Spinal cord (tissue), 9 donors: ENCODE measurements at regions not wholly inside any gene's neighbourhood (a gene's known extent, or its start where the extent isn't known, plus 50 kb on each side); places are given as distances from the start of the nearest gene placed in this dataset.
"Not testable (repeated sequence)": the region's sequence is repeated elsewhere in the genome, so short reads cannot be mapped to it uniquely, and the experiment has no call there.

Experiments
- DNase-seq, 6 donors: peaks; one replicate each; pipeline versions ENCODE4 v3.0.0 to v3.0.0-alpha.2; 2013 to 2015; ENCODE audit warnings: low spot score in 6 of 6, low read depth in 4 of 6
- H3K27ac ChIP-seq: one replicate; pipeline ENCODE4 v1.5.1; 2013; ENCODE audit warnings: low read depth, low read length, control low read depth
- H3K27me3 ChIP-seq: one replicate; pipeline ENCODE4 v1.6.1; 2013; ENCODE audit warnings: low read length; ENCODE audit not compliant: control insufficient read depth, insufficient read depth
- H3K36me3 ChIP-seq: one replicate; pipeline ENCODE4 v1.6.1; 2013; ENCODE audit warnings: low read length; ENCODE audit not compliant: control insufficient read depth, insufficient read depth
- H3K4me1 ChIP-seq: one replicate; pipeline ENCODE4 v1.6.1; 2013; ENCODE audit warnings: low read length; ENCODE audit not compliant: control insufficient read depth, insufficient read depth
- H3K4me3 ChIP-seq: one replicate; pipeline ENCODE4 v1.5.1; 2013; ENCODE audit warnings: low read depth, low read length, control low read depth
- H3K9me3 ChIP-seq: one replicate; pipeline ENCODE4 v1.6.1; 2013; ENCODE audit warnings: low read length; ENCODE audit not compliant: control insufficient read depth, insufficient read depth
- WGBS: methylation state at CpG from one replicate; pipeline ENCODE4 v1.1.5; 2013; ENCODE audit warnings: missing lambda C conversion rate; ENCODE audit not compliant: insufficient coverage; 5-methylcytosine and 5-hydroxymethylcytosine counted together
- donor health status: healthy.

DNA sequence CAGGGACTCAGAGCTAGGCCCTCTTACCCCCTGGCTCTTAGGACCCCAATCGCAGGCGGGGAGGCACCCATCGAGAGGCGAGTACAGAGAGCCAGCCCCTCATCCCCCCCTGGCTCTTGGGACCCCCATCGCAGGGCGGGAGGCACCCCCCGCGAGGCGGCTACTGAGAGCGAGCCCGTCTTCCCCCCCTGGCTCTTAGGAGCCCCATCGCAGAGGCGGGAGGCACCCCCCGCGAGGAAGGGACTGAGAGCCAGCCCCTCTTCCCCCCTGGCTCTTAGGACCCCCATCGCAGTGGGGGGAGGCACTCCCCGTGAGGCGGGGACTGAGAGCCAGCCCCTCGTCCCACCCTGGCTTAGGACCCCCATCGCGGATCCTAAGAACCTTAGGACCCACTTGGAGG lies 2422.1 kb upstream of the PCDH20 start:
- H3K4me3 ChIP-seq, H3K27me3 ChIP-seq, H3K27ac ChIP-seq, DNase-seq, H3K36me3 ChIP-seq, H3K4me1 ChIP-seq, H3K9me3 ChIP-seq: not testable (repeated sequence)
- WGBS: 100% methylated on average over 8 of the region's 21 CpGs

DNA sequence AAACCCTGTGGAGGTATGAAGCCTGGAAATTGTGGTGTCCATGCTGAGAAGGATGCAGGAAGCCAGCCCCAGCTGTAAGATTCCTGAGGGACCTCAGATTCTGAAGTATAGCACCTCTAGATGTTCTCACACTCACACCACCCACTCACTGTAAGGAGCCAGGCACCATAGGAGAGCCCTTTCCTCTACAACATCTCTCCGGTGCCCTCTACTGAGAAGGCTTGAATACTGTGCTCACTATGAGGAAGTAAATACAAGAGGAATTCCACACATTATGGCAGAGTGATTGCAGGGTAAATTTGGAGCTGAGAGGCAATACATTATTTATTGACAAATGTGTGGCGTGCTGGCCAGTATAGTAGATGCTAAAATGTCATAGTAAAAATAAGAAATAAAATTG lies 2414.0 kb upstream of the PCDH20 start:
- WGBS: no CpG with 5 or more reads among the region's 2 CpGs
- not testable (repeated sequence) for H3K4me3 ChIP-seq, H3K27ac ChIP-seq, H3K4me1 ChIP-seq, DNase-seq, H3K27me3 ChIP-seq, H3K9me3 ChIP-seq, H3K36me3 ChIP-seq

DNA sequence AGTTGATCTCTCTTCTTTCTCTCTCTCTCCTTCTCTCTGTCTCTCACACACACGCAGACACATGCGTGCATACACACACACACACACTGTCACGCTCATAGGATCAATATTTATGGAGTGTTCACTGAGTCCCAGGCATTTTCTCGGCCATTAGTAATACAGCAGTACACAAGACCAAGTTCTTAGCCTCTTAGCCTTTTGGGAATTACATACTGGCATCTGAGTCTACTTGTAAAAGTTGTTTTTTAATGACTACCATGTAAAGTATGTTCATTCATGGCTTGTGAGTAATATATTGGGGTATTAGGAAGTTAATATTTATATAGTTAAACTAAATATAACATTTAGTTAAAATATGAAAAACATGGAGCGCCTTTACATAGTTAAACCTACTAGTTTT lies 2406.1 kb upstream of the PCDH20 start:
- H3K4me3 ChIP-seq, DNase-seq, H3K27me3 ChIP-seq, H3K36me3 ChIP-seq, H3K9me3 ChIP-seq, H3K4me1 ChIP-seq, H3K27ac ChIP-seq: not testable (repeated sequence)
- WGBS: no CpG with 5 or more reads among the region's 5 CpGs

DNA sequence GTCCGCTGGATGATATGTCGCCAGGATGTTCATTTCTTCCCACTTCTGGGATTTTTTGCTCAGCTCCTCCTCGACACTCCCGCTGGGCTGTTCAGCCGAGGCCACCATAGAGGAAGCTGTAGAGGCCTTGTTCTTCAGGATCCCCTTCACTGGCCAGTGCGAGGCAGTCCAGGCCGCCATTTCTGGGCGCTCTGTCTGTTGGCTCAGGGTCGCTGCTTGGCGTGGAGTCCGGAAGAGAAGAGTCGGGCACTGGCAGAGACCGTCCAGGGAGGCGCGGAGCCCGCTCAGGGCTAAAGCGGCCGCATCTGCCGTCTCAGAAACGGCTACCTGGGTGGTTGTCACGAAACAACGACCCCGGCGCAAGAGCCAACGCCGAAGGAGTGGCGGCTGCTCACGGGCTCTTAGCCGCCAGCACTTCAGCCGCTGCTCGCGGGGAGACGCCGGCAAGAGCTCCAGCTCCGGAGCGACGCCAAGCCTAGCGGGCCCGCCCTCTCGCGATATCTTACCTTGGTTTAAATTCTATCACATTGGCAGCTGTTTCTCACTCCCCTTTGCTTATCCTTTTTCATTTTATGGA lies 2395.9 kb upstream of the PCDH20 start:
- DNase-seq, H3K9me3 ChIP-seq, H3K4me3 ChIP-seq, H3K36me3 ChIP-seq, H3K27ac ChIP-seq, H3K27me3 ChIP-seq, H3K4me1 ChIP-seq: not testable (repeated sequence)
- WGBS: 93% methylated on average over 32 of the region's 41 CpGs

DNA sequence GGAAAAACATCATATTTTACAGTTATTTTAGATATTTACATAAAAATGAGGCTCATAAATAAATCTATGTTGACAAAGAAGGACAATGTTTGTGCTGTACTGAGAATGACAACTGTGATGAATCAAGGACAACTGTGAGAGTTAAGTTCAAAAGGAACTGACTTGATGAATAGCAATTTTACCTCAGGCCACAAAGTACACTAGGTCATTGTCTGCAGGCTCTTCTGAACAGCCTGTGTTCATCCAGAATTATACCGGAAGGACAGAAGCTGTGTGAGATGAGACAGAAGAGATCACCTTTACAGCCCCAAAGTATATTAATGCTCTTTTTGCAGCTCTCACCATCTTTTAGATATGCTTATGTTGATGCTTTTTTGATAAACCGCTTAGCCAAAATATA lies 2375.5 kb upstream of the PCDH20 start:
- not testable (repeated sequence) for DNase-seq
- WGBS: no CpG with 5 or more reads among the region's 2 CpGs

DNA sequence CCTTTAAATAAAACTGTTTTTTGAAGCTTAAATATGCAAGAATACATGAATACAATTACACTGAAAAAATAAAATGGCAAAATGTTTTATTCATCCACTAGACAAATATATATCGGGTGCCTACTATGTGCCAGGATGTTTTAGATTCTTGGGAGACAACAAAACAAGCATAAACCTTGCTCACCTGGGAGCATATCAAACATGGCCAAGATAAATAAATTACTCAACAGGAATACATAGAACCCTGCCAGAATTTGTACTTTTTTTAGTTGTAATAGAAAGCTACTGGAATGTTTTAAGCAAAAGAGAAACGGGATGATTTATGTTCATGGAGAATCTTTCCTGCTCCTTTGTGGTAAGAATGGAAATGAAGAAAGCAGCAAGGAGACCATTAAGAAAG lies 2358.5 kb upstream of the PCDH20 start:
- no peak overlapping the region for H3K4me3 ChIP-seq
- no peaks in the 10 kb centered on the region for H3K36me3 ChIP-seq
- no peak overlapping the region for H3K27ac ChIP-seq
- H3K4me1 ChIP-seq: no peaks in the 10 kb centered on the region
- DNase-seq: no peak
- no peaks in the 10 kb centered on the region for H3K9me3 ChIP-seq
- H3K27me3 ChIP-seq: no peaks in the 10 kb centered on the region
- 60% methylated on average over 1 of the region's 2 CpGs for WGBS

More for the DNA sequence above, 2375.5 kb upstream of the PCDH20 start:
- not testable (repeated sequence) for H3K4me3 ChIP-seq, H3K27ac ChIP-seq, H3K27me3 ChIP-seq, H3K9me3 ChIP-seq, H3K36me3 ChIP-seq, H3K4me1 ChIP-seq

DNA sequence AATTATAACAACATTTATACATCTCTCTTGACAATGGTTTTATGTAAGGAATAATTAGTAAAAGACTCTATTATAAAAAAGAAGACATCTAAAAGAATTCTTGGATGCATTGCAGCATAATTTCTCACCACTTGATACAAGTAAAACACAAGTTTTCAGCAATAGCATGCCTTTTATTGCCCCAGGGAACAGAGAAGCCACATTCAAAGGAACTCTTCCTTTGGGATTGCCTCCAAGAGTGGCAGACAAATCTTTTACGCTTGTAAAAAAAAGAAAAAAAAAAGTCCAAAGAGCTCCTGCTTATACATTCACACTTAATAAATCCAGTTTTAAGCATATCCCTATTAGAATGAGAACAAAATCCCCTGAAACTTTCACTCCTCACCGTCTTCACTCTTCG lies 2357.8 kb upstream of the PCDH20 start:
- H3K36me3 ChIP-seq: no peaks in the 10 kb centered on the region
- DNase-seq: peak in 2 of 6 donors; percentile 9 to 21
- H3K9me3 ChIP-seq: no peaks in the 10 kb centered on the region
- H3K4me3 ChIP-seq: no peak overlapping the region
- H3K27ac ChIP-seq: no peak overlapping the region
- 35% methylated on average over 2 of the region's 3 CpGs for WGBS
- no peaks in the 10 kb centered on the region for H3K4me1 ChIP-seq
- H3K27me3 ChIP-seq: no peaks in the 10 kb centered on the region

DNA sequence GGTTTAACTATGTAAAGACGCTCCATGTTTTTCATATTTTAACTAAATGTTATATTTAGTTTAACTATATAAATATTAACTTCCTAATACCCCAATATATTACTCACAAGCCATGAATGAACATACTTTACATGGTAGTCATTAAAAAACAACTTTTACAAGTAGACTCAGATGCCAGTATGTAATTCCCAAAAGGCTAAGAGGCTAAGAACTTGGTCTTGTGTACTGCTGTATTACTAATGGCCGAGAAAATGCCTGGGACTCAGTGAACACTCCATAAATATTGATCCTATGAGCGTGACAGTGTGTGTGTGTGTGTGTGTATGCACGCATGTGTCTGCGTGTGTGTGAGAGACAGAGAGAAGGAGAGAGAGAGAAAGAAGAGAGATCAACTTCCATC lies 2342.0 kb upstream of the PCDH20 start:
- no CpG with 5 or more reads among the region's 5 CpGs for WGBS
- H3K4me3 ChIP-seq, H3K9me3 ChIP-seq, H3K4me1 ChIP-seq, H3K36me3 ChIP-seq, H3K27ac ChIP-seq, DNase-seq, H3K27me3 ChIP-seq: not testable (repeated sequence)

DNA sequence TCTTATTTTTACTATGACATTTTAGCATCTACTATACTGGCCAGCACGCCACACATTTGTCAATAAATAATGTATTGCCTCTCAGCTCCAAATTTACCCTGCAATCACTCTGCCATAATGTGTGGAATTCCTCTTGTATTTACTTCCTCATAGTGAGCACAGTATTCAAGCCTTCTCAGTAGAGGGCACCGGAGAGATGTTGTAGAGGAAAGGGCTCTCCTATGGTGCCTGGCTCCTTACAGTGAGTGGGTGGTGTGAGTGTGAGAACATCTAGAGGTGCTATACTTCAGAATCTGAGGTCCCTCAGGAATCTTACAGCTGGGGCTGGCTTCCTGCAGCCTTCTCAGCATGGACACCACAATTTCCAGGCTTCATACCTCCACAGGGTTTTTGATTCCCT lies 2334.2 kb upstream of the PCDH20 start:
- not testable (repeated sequence) for DNase-seq, H3K27ac ChIP-seq, H3K36me3 ChIP-seq, H3K4me1 ChIP-seq, H3K4me3 ChIP-seq, H3K9me3 ChIP-seq, H3K27me3 ChIP-seq
- no CpG with 5 or more reads among the region's 2 CpGs for WGBS

DNA sequence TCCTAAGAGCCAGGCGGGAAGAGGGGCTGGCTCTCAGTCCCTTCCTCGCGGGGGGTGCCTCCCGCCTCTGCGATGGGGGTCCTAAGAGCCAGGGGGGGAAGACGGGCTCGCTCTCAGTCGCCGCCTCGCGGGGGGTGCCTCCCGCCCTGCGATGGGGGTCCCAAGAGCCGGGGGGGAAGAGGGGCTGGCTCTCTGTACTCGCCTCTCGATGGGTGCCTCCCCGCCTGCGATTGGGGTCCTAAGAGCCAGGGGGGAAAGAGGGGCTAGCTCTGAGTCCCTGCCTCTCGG lies 2326.1 kb upstream of the PCDH20 start:
- not testable (repeated sequence) for H3K4me1 ChIP-seq, H3K9me3 ChIP-seq, H3K4me3 ChIP-seq, DNase-seq, H3K27ac ChIP-seq, H3K27me3 ChIP-seq, H3K36me3 ChIP-seq
- WGBS: no CpG with 5 or more reads among the region's 19 CpGs
